Duodenal mucosa (tissue), 2 donors: ENCODE measurements at regions not wholly inside any gene's neighbourhood (a gene's known extent, or its start where the extent isn't known, plus 50 kb on each side); places are given as distances from the start of the nearest gene placed in this dataset.

Source experiments
- H3K27ac ChIP-seq: one replicate; pipeline ENCODE4 v1.7.0; 2013; ENCODE audit warnings: low read depth, low read length
- H3K27me3 ChIP-seq, 2 donors: one replicate each; pipeline ENCODE4 v1.7.0; 2013; ENCODE audit warnings: low read length in 2 of 2, control low read depth in 1 of 2; ENCODE audit not compliant: insufficient read depth in 2 of 2, control insufficient read depth in 1 of 2
- H3K36me3 ChIP-seq, 2 donors: one replicate each; pipeline ENCODE4 v1.7.0; 2013; ENCODE audit warnings: low read length in 2 of 2, control low read depth in 1 of 2; ENCODE audit not compliant: insufficient read depth in 2 of 2, control insufficient read depth in 1 of 2
- H3K4me1 ChIP-seq, 2 donors: one replicate each; pipeline ENCODE4 v1.7.0; 2013; ENCODE audit warnings: low read length in 2 of 2, control low read depth in 1 of 2; ENCODE audit not compliant: insufficient read depth in 2 of 2, control insufficient read depth in 1 of 2
- H3K4me3 ChIP-seq, 2 donors: one replicate each; pipeline ENCODE4 v1.7.0; 2013; ENCODE audit warnings: low read length in 2 of 2, low read depth in 1 of 2
- H3K9ac ChIP-seq, 2 donors: one replicate each; pipeline ENCODE4 v1.7.0; 2013; ENCODE audit warnings: low read length in 2 of 2, low read depth in 1 of 2
- H3K9me3 ChIP-seq, 2 donors: one replicate each; pipeline ENCODE4 v1.7.0; 2013; ENCODE audit warnings: low read length in 2 of 2, control low read depth in 1 of 2; ENCODE audit not compliant: control insufficient read depth in 1 of 2

- Histone ChIP-seq H3K27ac (no peak overlapping the region), H3K9me3 (no peaks in the 10 kb centered on the region), H3K27me3 (no peaks in the 10 kb centered on the region), H3K9ac (no peak overlapping the region), H3K36me3 (no peaks in the 10 kb centered on the region), H3K4me3 (no peak overlapping the region), H3K4me1 (peaks cover 0 to 10% of the 10 kb centered on the region in 2 donors)
Observed at GRCh38 chr12:69105101-69105962, 134.0 kb upstream of the CPSF6 start.

GRCh38 chr12:69106482-69107118 lies 132.8 kb upstream of the CPSF6 start:
- Histone ChIP-seq H3K27me3 (no peaks in the 10 kb centered on the region), H3K36me3 (no peaks in the 10 kb centered on the region), H3K9ac (no peak overlapping the region), H3K27ac (no peak overlapping the region), H3K4me1 (peaks cover 0 to 7% of the 10 kb centered on the region in 2 donors), H3K9me3 (no peaks in the 10 kb centered on the region), H3K4me3 (no peak overlapping the region)

GRCh38 chr12:69107541-69107940 lies 131.8 kb upstream of the CPSF6 start:
- H3K9ac ChIP-seq: no peak overlapping the region
- no peaks in the 10 kb centered on the region for H3K36me3 ChIP-seq
- H3K9me3 ChIP-seq: no peaks in the 10 kb centered on the region
- no peak overlapping the region for H3K27ac ChIP-seq
- peaks cover 0 to 4% of the 10 kb centered on the region in 2 donors for H3K4me1 ChIP-seq
- H3K27me3 ChIP-seq: no peaks in the 10 kb centered on the region
- no peak overlapping the region for H3K4me3 ChIP-seq

- Histone ChIP-seq H3K9ac (no peak overlapping the region), H3K9me3 (no peaks in the 10 kb centered on the region), H3K27ac (no peak overlapping the region), H3K27me3 (no peaks in the 10 kb centered on the region), H3K4me1 (peaks cover 0 to under 1% of the 10 kb centered on the region in 2 donors), H3K36me3 (no peaks in the 10 kb centered on the region), H3K4me3 (no peak overlapping the region)
Observed at GRCh38 chr12:69108037-69108436, 131.3 kb upstream of the CPSF6 start.

- Histone ChIP-seq H3K27me3 (no peaks in the 10 kb centered on the region), H3K9ac (no peak overlapping the region), H3K4me1 (no peaks in the 10 kb centered on the region), H3K9me3 (no peaks in the 10 kb centered on the region), H3K36me3 (no peaks in the 10 kb centered on the region), H3K27ac (no peak overlapping the region), H3K4me3 (no peak overlapping the region)
Observed at GRCh38 chr12:69112616-69113015, 126.8 kb upstream of the CPSF6 start.

GRCh38 chr12:69115099-69115498 lies 124.3 kb upstream of the CPSF6 start:
- no peaks in the 10 kb centered on the region for H3K4me1 ChIP-seq
- no peaks in the 10 kb centered on the region for H3K9me3 ChIP-seq
- H3K27me3 ChIP-seq: no peaks in the 10 kb centered on the region
- H3K36me3 ChIP-seq: no peaks in the 10 kb centered on the region
- no peak overlapping the region for H3K9ac ChIP-seq
- H3K27ac ChIP-seq: no peak overlapping the region
- H3K4me3 ChIP-seq: no peak overlapping the region

- H3K27me3 ChIP-seq: no peaks in the 10 kb centered on the region
- no peaks in the 10 kb centered on the region for H3K4me1 ChIP-seq
- H3K9me3 ChIP-seq: no peaks in the 10 kb centered on the region
- no peak overlapping the region for H3K9ac ChIP-seq
- no peak overlapping the region for H3K27ac ChIP-seq
- H3K36me3 ChIP-seq: no peaks in the 10 kb centered on the region
- no peak overlapping the region for H3K4me3 ChIP-seq
Observed at GRCh38 chr12:69115951-69116350, 123.4 kb upstream of the CPSF6 start.

- H3K9ac ChIP-seq: no peak overlapping the region
- no peaks in the 10 kb centered on the region for H3K27me3 ChIP-seq
- no peaks in the 10 kb centered on the region for H3K4me1 ChIP-seq
- H3K36me3 ChIP-seq: no peaks in the 10 kb centered on the region
- no peak overlapping the region for H3K4me3 ChIP-seq
- H3K9me3 ChIP-seq: no peaks in the 10 kb centered on the region
- no peak overlapping the region for H3K27ac ChIP-seq
Observed at GRCh38 chr12:69117566-69118266, 121.7 kb upstream of the CPSF6 start.

- H3K4me1 ChIP-seq: peaks cover 0 to 1% of the 10 kb centered on the region in 2 donors
- no peaks in the 10 kb centered on the region for H3K36me3 ChIP-seq
- no peak overlapping the region for H3K9ac ChIP-seq
- H3K27ac ChIP-seq: no peak overlapping the region
- no peaks in the 10 kb centered on the region for H3K27me3 ChIP-seq
- H3K9me3 ChIP-seq: no peaks in the 10 kb centered on the region
- H3K4me3 ChIP-seq: no peak overlapping the region
Observed at GRCh38 chr12:69118516-69118915, 120.9 kb upstream of the CPSF6 start.

- Histone ChIP-seq H3K27ac (no peak overlapping the region), H3K9me3 (no peaks in the 10 kb centered on the region), H3K9ac (no peak overlapping the region), H3K4me3 (no peak overlapping the region), H3K4me1 (peaks cover 0 to 13% of the 10 kb centered on the region in 2 donors), H3K27me3 (no peaks in the 10 kb centered on the region), H3K36me3 (no peaks in the 10 kb centered on the region)
Observed at GRCh38 chr12:69119770-69120169, 119.6 kb upstream of the CPSF6 start.
